HepG2 (cell line): ENCODE measurements at regions not wholly inside any gene's neighbourhood (a gene's known extent, or its start where the extent isn't known, plus 50 kb on each side); places are given as distances from the start of the nearest gene placed in this dataset.

Experiments used
- ATAC-seq: fragments of 200-7000 bp; cut with Tn5 transposase; 3 replicates; pipeline ENCODE4 v1.9.1; 2020; ENCODE audit warnings: mild to moderate bottlenecking, moderate library complexity
- BruUV-seq: library from RNA; stranded (reverse); fragments of 400-500 nt; replicated peaks from 2 replicates; lab custom pipeline; 2021; lab: Mats Ljungman, UMichigan
- CTCF ChIA-PET: fragments of 300-600 bp; formaldehyde crosslinking; extraction: SDS; loops from one replicate; lab custom pipeline; 2021; ENCODE audit warnings: low total read pairs, inconsistent platforms, low intra/inter-chr PET ratio; lab: Yijun Ruan, JAX
- POLR2A ChIA-PET: fragments of 350-600 bp; sonication (Branson Sonifier 250); formaldehyde crosslinking; loops from one replicate; lab custom pipeline; 2020; ENCODE audit warnings: antibody characterized with exemption, inconsistent platforms; lab: Yijun Ruan, JAX
- DNase-seq: peaks from one replicate; pipeline ENCODE4 v3.0.0-alpha.2; 2015; ENCODE audit warnings: low spot score
- FAIRE-seq: peaks from 3 replicates; lab custom pipeline; 2011; peaks lifted over from hg19 to GRCh38; lab: Jason Lieb, UNC
- H2AFZ ChIP-seq: one replicate; pipeline ENCODE4 v1.6.1; 2011; ENCODE audit warnings: low read length, inconsistent platforms
- H3K27ac ChIP-seq: fragments of 300-600 bp; 3 replicates; pipeline ENCODE4 v1.8.0; 2011; ENCODE audit warnings: mixed run types, mild to moderate bottlenecking, mixed read lengths, low read length, inconsistent platforms; ENCODE audit not compliant: insufficient read depth; ENCODE audit errors: extremely low read length
- H3K27me3 ChIP-seq, 2 experiments: fragments of 200-600 bp in 1 of 2; 2 replicates in 1 of 2; 3 replicates in 1 of 2; pipeline versions ENCODE4 v1.6.0 to v1.8.0; 2011; ENCODE audit warnings: low read length in 2 of 2, mild to moderate bottlenecking in 2 of 2, moderate library complexity in 2 of 2, inconsistent platforms in 1 of 2; ENCODE audit not compliant: insufficient read depth in 2 of 2, control insufficient read depth in 1 of 2
- H3K36me3 ChIP-seq, 2 experiments: fragments of 200-600 bp in 1 of 2; replicated peaks in 1 of 2; 2 replicates in 1 of 2; 3 replicates in 1 of 2; pipeline versions ENCODE4 v1.5.1 to v1.8.0; 2011; ENCODE audit warnings: low read length in 2 of 2, inconsistent platforms in 1 of 2; ENCODE audit not compliant: insufficient read depth in 2 of 2, control insufficient read depth in 1 of 2
- H3K4me1 ChIP-seq: 2 replicates; pipeline ENCODE4 v1.5.1; 2012; ENCODE audit warnings: low read length, inconsistent platforms; ENCODE audit not compliant: insufficient read depth
- H3K4me2 ChIP-seq: 2 replicates; pipeline ENCODE4 v1.6.0; 2011; ENCODE audit warnings: low read depth, low read length, inconsistent platforms
- H3K4me3 ChIP-seq, 3 experiments: fragments of 200-600 bp in 1 of 3; sonication (generic), shearing (Covaris generic) in 1 of 3; replicated peaks in 1 of 3; 2 replicates each; pipeline ENCODE4 v1.5.1; 2011 to 2016; ENCODE audit warnings: low read length in 3 of 3, inconsistent platforms in 2 of 3, low read depth in 2 of 3, mild to moderate bottlenecking in 2 of 3, control low read depth in 1 of 3, mixed read lengths in 1 of 3; ENCODE audit not compliant: insufficient read depth in 1 of 3
- H3K79me2 ChIP-seq: one replicate; pipeline ENCODE4 v1.6.1; 2011; ENCODE audit warnings: low read length, inconsistent platforms; ENCODE audit not compliant: insufficient read depth
- H3K9ac ChIP-seq: 2 replicates; pipeline ENCODE4 v1.6.0; 2011; ENCODE audit warnings: mild to moderate bottlenecking, low read depth, low read length, inconsistent platforms; ENCODE audit not compliant: insufficient read depth
- H3K9me3 ChIP-seq: 2 replicates; pipeline ENCODE4 v1.5.1; 2012; ENCODE audit warnings: mild to moderate bottlenecking, low read length
- H4K20me1 ChIP-seq: 2 replicates; pipeline ENCODE4 v1.6.0; 2011; ENCODE audit warnings: inconsistent platforms, mild to moderate bottlenecking, low read length, moderate library complexity; ENCODE audit not compliant: insufficient read depth
- ATF1 ChIP-seq: IDR thresholded peaks from 2 replicates; pipeline ENCODE4 v1.6.1; 2016; ENCODE audit warnings: mild to moderate bottlenecking, control low read depth
- DMTF1 ChIP-seq: sonication (generic); formaldehyde crosslinking; IDR thresholded peaks from 2 replicates; pipeline ENCODE4 v1.4.0; 2020; ENCODE audit warnings: mild to moderate bottlenecking, missing genetic modification reagents
- ETV6 ChIP-seq: sonication (generic); formaldehyde crosslinking; conservative IDR thresholded peaks from 2 replicates; pipeline ENCODE4 v1.4.0; 2020; ENCODE audit warnings: missing genetic modification reagents
- GABPA ChIP-seq, 2 experiments: IDR thresholded peaks; 2 replicates each; pipeline ENCODE4 v1.6.1; 2011 to 2016; ENCODE audit warnings: low read depth in 2 of 2, low read length in 1 of 2, missing biosample characterization in 1 of 2, missing genetic modification characterization in 1 of 2
- GTF2F1 ChIP-seq: fragments of 150-350 bp; IDR thresholded peaks from 2 replicates; pipeline ENCODE4 v1.6.1; 2014; ENCODE audit warnings: low read length
- ISL2 ChIP-seq: sonication (generic); formaldehyde crosslinking; IDR thresholded peaks from 2 replicates; pipeline ENCODE4 v1.5.0; 2020; ENCODE audit warnings: missing genetic modification reagents
- ONECUT2 ChIP-seq: sonication (generic); formaldehyde crosslinking; IDR thresholded peaks from 2 replicates; pipeline ENCODE4 v1.4.0; 2020; ENCODE audit warnings: missing genetic modification reagents
- PAWR ChIP-seq: sonication (generic); formaldehyde crosslinking; IDR thresholded peaks from 2 replicates; pipeline ENCODE4 v1.4.0; 2020; ENCODE audit warnings: missing genetic modification reagents, mild to moderate bottlenecking, borderline replicate concordance
- PPARG ChIP-seq: conservative IDR thresholded peaks from 2 replicates; pipeline ENCODE4 v1.6.1; 2016; ENCODE audit warnings: missing biosample characterization, missing genetic modification reagents
- REPIN1 ChIP-seq: sonication (generic); formaldehyde crosslinking; IDR thresholded peaks from 2 replicates; pipeline ENCODE4 v1.8.0; 2022; ENCODE audit warnings: missing genetic modification reagents, low read depth, mild to moderate bottlenecking, borderline replicate concordance
- SMC3 ChIP-seq: IDR thresholded peaks from 2 replicates; pipeline ENCODE4 v1.6.1; 2011; ENCODE audit warnings: low read length, improper control_type of control experiment
- STAG1 ChIP-seq: sonication (generic); formaldehyde crosslinking; IDR thresholded peaks from 2 replicates; pipeline ENCODE4 v1.4.0; 2020; ENCODE audit warnings: missing genetic modification reagents
- THRA ChIP-seq: sonication (generic); formaldehyde crosslinking; IDR thresholded peaks from 2 replicates; pipeline ENCODE4 v1.4.0; 2020; ENCODE audit warnings: missing genetic modification reagents, borderline replicate concordance
- ZBTB33 ChIP-seq: sonication (generic); formaldehyde crosslinking; IDR thresholded peaks from 2 replicates; pipeline ENCODE4 v1.4.0; 2020; ENCODE audit warnings: missing genetic modification reagents
- ZNF230 ChIP-seq: sonication (generic); formaldehyde crosslinking; IDR thresholded peaks from 2 replicates; pipeline ENCODE4 v1.4.0; 2020; ENCODE audit warnings: mild to moderate bottlenecking, missing genetic modification reagents
- ZNF607 ChIP-seq: sonication (generic); formaldehyde crosslinking; IDR thresholded peaks from 2 replicates; pipeline ENCODE4 v1.5.1; 2020; ENCODE audit warnings: missing genetic modification reagents, mild to moderate bottlenecking, borderline replicate concordance
- WGBS: methylation state at CpG from one replicate; pipeline ENCODE4 v1.1.6; 2017; ENCODE audit warnings: low lambda C conversion rate; 5-methylcytosine and 5-hydroxymethylcytosine counted together
- in situ Hi-C: cut with HindIII; loops from 2 replicates; pipeline ENCODE4 v1.10.0; 2017; ENCODE audit warnings: low pct_unique_long_range_greater_than_20kb; ENCODE audit not compliant: extremely low pct_ligation_motif_present
- intact Hi-C: fragments of 100-400 bp; cut with micrococcal nuclease; formaldehyde crosslinking; loops from one replicate; pipeline ENCODE4 v1.10.0; 2022; ENCODE audit not compliant: unreplicated experiment

- Histone ChIP-seq H3K27me3 (no peaks in the 10 kb centered on the region), H3K4me2 (peak overlapping the region; percentile 9; the same call in 1 of the 2 replicates), H3K4me3 (no peak overlapping the region; a peak in 1 of 6 replicates), H2AFZ (peak overlapping the region; percentile 56), H3K79me2 (no peaks in the 10 kb centered on the region), H3K9ac (no peak overlapping the region), H4K20me1 (no peaks in the 10 kb centered on the region), H3K27ac (no peak overlapping the region), H3K36me3 (no peaks in the 10 kb centered on the region), H3K4me1 (no peaks in the 10 kb centered on the region), H3K9me3 (no peaks in the 10 kb centered on the region)
- peak; percentile 72 for FAIRE-seq
- intact Hi-C loops, result loop anchor here (1.0 to 10.0 kb wide), 7 partner anchors 186 to 980 kb away; no protein-coding TSS in a partner anchor
- no TSS peak for BruUV-seq
- ChIA-PET POLR2A (no interaction called here), CTCF (interaction anchor here (1.2 to 3.1 kb wide), 5 partner anchors 262 to 980 kb away, joined by 5 to 42 read pairs (median 12); no protein-coding TSS in a partner anchor)
- peak; percentile 89 for ATAC-seq
- WGBS, result 14% methylated on average over 8 of the region's 8 CpGs
- peak; percentile 64 for DNase-seq
- in situ Hi-C loops, result loop anchor here (5.0 to 25.0 kb wide), 3 partner anchors 261 to 981 kb away; no protein-coding TSS in a partner anchor
- TF ChIP-seq ETV6 (CRISPR knock-in tag), result no peak
- no peak for TF ChIP-seq GABPA (IDR thresholded peaks at IDR 0.05; ENCODE audit: low read depth, low read length)
- TF ChIP-seq GABPA (CRISPR knock-in tag; IDR thresholded peaks at IDR 0.05; ENCODE audit: low read depth), result no peak
- TF ChIP-seq PPARG (CRISPR knock-in tag), result no peak
- TF ChIP-seq ZNF230 (CRISPR knock-in tag), result no peak
- TF ChIP-seq STAG1, result peak; percentile 88
- peak; percentile 73 for TF ChIP-seq SMC3
- TF ChIP-seq ONECUT2 (CRISPR knock-in tag), result no peak
- no peak for TF ChIP-seq ISL2 (CRISPR knock-in tag)
- TF ChIP-seq DMTF1 (CRISPR knock-in tag), result no peak
- no peak for TF ChIP-seq ZNF607 (CRISPR knock-in tag)
- TF ChIP-seq THRA (CRISPR knock-in tag), result no peak
- no peak for TF ChIP-seq ZBTB33 (CRISPR knock-in tag)
- no peak for TF ChIP-seq PAWR
- no peak for TF ChIP-seq GTF2F1
- no peak for TF ChIP-seq REPIN1 (CRISPR knock-in tag)
- TF ChIP-seq ATF1 (CRISPR knock-in tag), result 0 out of 2 replicates have a peak, but pooled peaks have one; percentile 31
Observed at GRCh38 chr2:187842978-187843847, 289.0 kb upstream of the TFPI start.
